ENCODE measurements at regions not wholly inside any gene's neighbourhood (a gene's known extent, or its start where the extent isn't known, plus 50 kb on each side); places are given as distances from the start of the nearest gene placed in this dataset.

- H3K56ac ChIP-seq (ENCODE audit: extremely low read depth, insufficient read depth, low read length), result no peak overlapping the region
- no peak overlapping the region for H3K18ac ChIP-seq (ENCODE audit: low read depth, low read length)
- no peak overlapping the region for H2AK5ac ChIP-seq (ENCODE audit: low read depth, low read length)
- dilution Hi-C loops (cut with HindIII; ENCODE audit: low sequenced_read_pairs, unreplicated experiment) (no loop called here), intact Hi-C loops (cut with micrococcal nuclease) (no loop called here), in situ Hi-C loops (cut with MboI; ENCODE audit: low sequenced_read_pairs) (no loop called here)
- no TSS peak for BruUV-seq (replicated peaks)
- H4K5ac ChIP-seq (ENCODE audit: low read depth, low read length), result no peak overlapping the region
- H3K27me3 ChIP-seq (ENCODE audit: control insufficient read depth, insufficient read depth, low read length), result no peaks in the 10 kb centered on the region
- H4K20me1 ChIP-seq (ENCODE audit: insufficient read depth, low read length), result no peaks in the 10 kb centered on the region
- no peak overlapping the region for H2BK5ac ChIP-seq (ENCODE audit: low read depth, low read length, poor library complexity, severe bottlenecking)
- H3K27ac ChIP-seq (ENCODE audit: insufficient read depth, low read length), result no peak overlapping the region
- 33% methylated on average over 1 of the region's 3 CpGs; no CpG with 5 or more reads in 1 of the 2 experiments for WGBS, 2 experiments (ENCODE audit: extremely low coverage in 2 of 2, insufficient read length in 1 of 2)
- ATAC-seq (ENCODE audit: low read depth) (no peak), DNase-seq (no peak)
- H3K4me1 ChIP-seq (ENCODE audit: control insufficient read depth, insufficient read depth, low read length), result no peaks in the 10 kb centered on the region
- H2AFZ ChIP-seq (replicated peaks; ENCODE audit: low read length, poor library complexity), result no peak overlapping the region
- H3K9me3 ChIP-seq (ENCODE audit: control insufficient read depth, insufficient read depth, low read length), result peaks cover 5% of the 10 kb centered on the region; the same call in 1 of the 2 replicates
- no peak overlapping the region for H2AK9ac ChIP-seq (replicated peaks; ENCODE audit: low read depth, low read length, poor library complexity)
- no peaks in the 10 kb centered on the region for H3K9me1 ChIP-seq (ENCODE audit: insufficient read depth, low read length)
- no peak overlapping the region for H3K14ac ChIP-seq (replicated peaks; ENCODE audit: low read depth, low read length)
- no peak overlapping the region for H3K4me2 ChIP-seq (ENCODE audit: low read depth, low read length)
- no peak overlapping the region for H3K4ac ChIP-seq (ENCODE audit: low read depth, low read length)
- no peak overlapping the region for H3K9ac ChIP-seq (ENCODE audit: low read depth, low read length)
- ChIA-PET CTCF (no interaction called here), POLR2A (ENCODE audit: unreplicated experiment) (no interaction called here)
- no peak overlapping the region for H2BK15ac ChIP-seq (ENCODE audit: low read depth, low read length)
- no peak overlapping the region for H4K8ac ChIP-seq (ENCODE audit: low read depth in 2 of 2, low read length in 2 of 2)
- H4K91ac ChIP-seq (ENCODE audit: insufficient read depth, low read depth, low read length), result no peak overlapping the region
- no peak overlapping the region for H3K23ac ChIP-seq (ENCODE audit: low read depth, low read length)
- H2BK120ac ChIP-seq (ENCODE audit: low read depth, low read length), result no peak overlapping the region
- H3K4me3 ChIP-seq (ENCODE audit: insufficient read depth, low read depth, low read length), result no peak overlapping the region
- no peak for TF ChIP-seq RAD21 (IDR thresholded peaks at IDR 0.05; ENCODE audit: low read length)
- TF ChIP-seq MAZ (IDR thresholded peaks at IDR 0.05; ENCODE audit: borderline replicate concordance, low read depth, low read length), result no peak
- no peak for TF ChIP-seq NFE2L2 (IDR thresholded peaks at IDR 0.05; ENCODE audit: low read depth, low read length)
- TF ChIP-seq USF2 (IDR thresholded peaks at IDR 0.05; ENCODE audit: low read depth, low read length), result no peak
- TF ChIP-seq CEBPB (IDR thresholded peaks at IDR 0.05; ENCODE audit: low read depth, low read length), result no peak
- TF ChIP-seq SMC3 (IDR thresholded peaks at IDR 0.05; ENCODE audit: low read depth, low read length), result no peak
- no peak for TF ChIP-seq RFX5 (IDR thresholded peaks at IDR 0.05; ENCODE audit: low read depth, low read length)
- no peak for TF ChIP-seq CTCF (conservative IDR thresholded peaks at IDR 0.05; ENCODE audit: low read depth, low read length)
- TF ChIP-seq MXI1 (IDR thresholded peaks at IDR 0.05; ENCODE audit: borderline replicate concordance, low read depth, low read length), result no peak
- TF ChIP-seq CHD1 (IDR thresholded peaks at IDR 0.05; ENCODE audit: low read depth, low read length), result no peak
- no peak for TF ChIP-seq MAFK (IDR thresholded peaks at IDR 0.05; ENCODE audit: low read depth, low read length)
- TF ChIP-seq POLR2A (IDR thresholded peaks at IDR 0.05; ENCODE audit: low read depth, low read length), result no peak
- TF ChIP-seq, protein P1, sequence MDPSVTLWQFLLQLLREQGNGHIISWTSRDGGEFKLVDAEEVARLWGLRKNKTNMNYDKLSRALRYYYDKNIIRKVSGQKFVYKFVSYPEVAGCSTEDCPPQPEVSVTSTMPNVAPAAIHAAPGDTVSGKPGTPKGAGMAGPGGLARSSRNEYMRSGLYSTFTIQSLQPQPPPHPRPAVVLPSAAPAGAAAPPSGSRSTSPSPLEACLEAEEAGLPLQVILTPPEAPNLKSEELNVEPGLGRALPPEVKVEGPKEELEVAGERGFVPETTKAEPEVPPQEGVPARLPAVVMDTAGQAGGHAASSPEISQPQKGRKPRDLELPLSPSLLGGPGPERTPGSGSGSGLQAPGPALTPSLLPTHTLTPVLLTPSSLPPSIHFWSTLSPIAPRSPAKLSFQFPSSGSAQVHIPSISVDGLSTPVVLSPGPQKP (IDR thresholded peaks at IDR 0.05; ENCODE audit: borderline replicate concordance, low read depth, low read length), result no peak
- no peak for TF ChIP-seq FOS (IDR thresholded peaks at IDR 0.05; ENCODE audit: low read depth, low read length)
- TF ChIP-seq BHLHE40 (IDR thresholded peaks at IDR 0.05; ENCODE audit: low read depth, low read length), result no peak
- TF ChIP-seq RCOR1 (IDR thresholded peaks at IDR 0.05; ENCODE audit: insufficient replicate concordance, low read length), result no peak
- no peaks in the 10 kb centered on the region for H3K36me3 ChIP-seq (ENCODE audit: control insufficient read depth, insufficient read depth, low read length)
- H2BK20ac ChIP-seq (ENCODE audit: low read depth, low read length), result no peak overlapping the region
- no peaks in the 10 kb centered on the region for H3K79me1 ChIP-seq (ENCODE audit: low read depth in 1 of 2, low read length in 2 of 2)
These were observed 58.5 kb upstream of the KCNJ3 start for GRCh38 chr2:154640000-154640399.
